ENCODE measurements at regions not wholly inside any gene's neighbourhood (a gene's known extent, or its start where the extent isn't known, plus 50 kb on each side); places are given as distances from the start of the nearest gene placed in this dataset.
A peak's percentile ranks its signal among the peaks of the same experiment; 100 is the strongest.

GRCh38 chrX:14235004-14235403 lies 205.3 kb upstream of the GEMIN8 start:
- no peak for DNase-seq (ENCODE audit: low read depth)
- no peak for TF ChIP-seq CTCF (conservative IDR thresholded peaks at IDR 0.05; ENCODE audit: control insufficient read depth, insufficient read depth, low read depth, low read length)
- H3K4me3 ChIP-seq (ENCODE audit: control insufficient read depth, low read depth, low read length), result no peak overlapping the region

GRCh38 chrX:14232688-14233087 lies 203.0 kb upstream of the GEMIN8 start:
- H3K4me3 ChIP-seq (ENCODE audit: control insufficient read depth, low read depth, low read length), result no peak overlapping the region
- DNase-seq (ENCODE audit: low read depth), result no peak
- no peak for TF ChIP-seq CTCF (conservative IDR thresholded peaks at IDR 0.05; ENCODE audit: control insufficient read depth, insufficient read depth, low read depth, low read length)

GRCh38 chrX:14228611-14229010 lies 198.9 kb upstream of the GEMIN8 start:
- DNase-seq (ENCODE audit: low read depth), result peak; percentile 30
- no peak overlapping the region for H3K4me3 ChIP-seq (ENCODE audit: control insufficient read depth, low read depth, low read length)
- no peak for TF ChIP-seq CTCF (conservative IDR thresholded peaks at IDR 0.05; ENCODE audit: control insufficient read depth, insufficient read depth, low read depth, low read length)

- no peak for TF ChIP-seq CTCF (conservative IDR thresholded peaks at IDR 0.05; ENCODE audit: control insufficient read depth, insufficient read depth, low read depth, low read length)
- H3K4me3 ChIP-seq (ENCODE audit: control insufficient read depth, low read depth, low read length), result no peak overlapping the region
- no peak for DNase-seq (ENCODE audit: low read depth)
These were observed 190.8 kb upstream of the GEMIN8 start for GRCh38 chrX:14220386-14220944.

- H3K4me3 ChIP-seq (ENCODE audit: control insufficient read depth, low read depth, low read length), result no peak overlapping the region
- no peak for DNase-seq (ENCODE audit: low read depth)
- TF ChIP-seq CTCF (conservative IDR thresholded peaks at IDR 0.05; ENCODE audit: control insufficient read depth, insufficient read depth, low read depth, low read length), result no peak
These were observed 179.3 kb upstream of the GEMIN8 start for GRCh38 chrX:14209034-14209433.

GRCh38 chrX:14194711-14195110 lies 165.0 kb upstream of the GEMIN8 start:
- TF ChIP-seq CTCF (conservative IDR thresholded peaks at IDR 0.05; ENCODE audit: control insufficient read depth, insufficient read depth, low read depth, low read length), result no peak
- no peak overlapping the region for H3K4me3 ChIP-seq (ENCODE audit: control insufficient read depth, low read depth, low read length)
- no peak for DNase-seq (ENCODE audit: low read depth)

GRCh38 chrX:14193547-14193946 lies 163.9 kb upstream of the GEMIN8 start:
- no peak for DNase-seq (ENCODE audit: low read depth)
- no peak overlapping the region for H3K4me3 ChIP-seq (ENCODE audit: control insufficient read depth, low read depth, low read length)
- TF ChIP-seq CTCF (conservative IDR thresholded peaks at IDR 0.05; ENCODE audit: control insufficient read depth, insufficient read depth, low read depth, low read length), result no peak

Data from fibroblast of mammary gland (primary cell).